PC-3 (cell line): ENCODE measurements at regions not wholly inside any gene's neighbourhood (a gene's known extent, or its start where the extent isn't known, plus 50 kb on each side); places are given as distances from the start of the nearest gene placed in this dataset.

Experiments used
- ATAC-seq: fragments of 200-7000 bp; cut with Tn5 transposase; 2 replicates; pipeline ENCODE4 v1.9.1; 2020; ENCODE audit warnings: mild to moderate bottlenecking, moderate library complexity
- BruUV-seq: library from RNA; stranded (reverse); fragments of 400-500 nt; replicated peaks from 2 replicates; lab custom pipeline; 2021; lab: Mats Ljungman, UMichigan
- CTCF ChIA-PET: fragments of 300-600 bp; sonication (Branson Sonifier 250); formaldehyde crosslinking; loops from one replicate; lab custom pipeline; 2022; ENCODE audit warnings: antibody characterized with exemption; lab: Charles Lee
- POLR2A ChIA-PET: fragments of 300-600 bp; sonication (Branson Sonifier 250); formaldehyde crosslinking; loops from one replicate; lab custom pipeline; 2022; ENCODE audit warnings: antibody characterized with exemption; ENCODE audit not compliant: unreplicated experiment; lab: Charles Lee
- DNase-seq: peaks from one replicate; pipeline ENCODE4 v3.0.0-alpha.2; 2015
- H2AFZ ChIP-seq: fragments of 300-600 bp; sonication (generic); 2 replicates; pipeline ENCODE4 v1.6.0; 2016; ENCODE audit warnings: antibody characterized with exemption, low read length
- H3F3A ChIP-seq: fragments of 300-600 bp; sonication (generic); one replicate; pipeline ENCODE4 v1.6.0; 2017; ENCODE audit warnings: antibody characterized with exemption, low read length, control low read depth, mild to moderate bottlenecking; ENCODE audit not compliant: unreplicated experiment
- H3K27ac ChIP-seq: fragments of 300-600 bp; sonication (generic); 2 replicates; pipeline ENCODE4 v1.5.1; 2016; ENCODE audit warnings: mild to moderate bottlenecking, low read length
- H3K27me3 ChIP-seq: fragments of 300-600 bp; sonication (generic); 2 replicates; pipeline ENCODE4 v1.6.1; 2016; ENCODE audit warnings: low read length, mixed read lengths
- H3K36me3 ChIP-seq: fragments of 300-600 bp; sonication (generic); 2 replicates; pipeline ENCODE4 v1.6.1; 2016; ENCODE audit warnings: low read depth, mixed run types, low read length, mixed read lengths
- H3K4me1 ChIP-seq: fragments of 300-600 bp; sonication (generic); 2 replicates; pipeline ENCODE4 v1.5.1; 2016; ENCODE audit warnings: low read length; ENCODE audit not compliant: insufficient read depth
- H3K4me2 ChIP-seq: fragments of 300-600 bp; sonication (generic); 2 replicates; pipeline ENCODE4 v1.6.0; 2016; ENCODE audit warnings: low read length
- H3K4me3 ChIP-seq: fragments of 300-600 bp; sonication (generic); 2 replicates; pipeline ENCODE4 v1.5.1; 2016; ENCODE audit warnings: mild to moderate bottlenecking, low read length, mixed read lengths
- H3K79me2 ChIP-seq: fragments of 300-600 bp; sonication (generic); 2 replicates; pipeline ENCODE4 v1.6.1; 2017; ENCODE audit warnings: low read length, mixed read lengths
- H3K9ac ChIP-seq: fragments of 300-600 bp; sonication (generic); 2 replicates; pipeline ENCODE4 v1.6.0; 2016; ENCODE audit warnings: mild to moderate bottlenecking, low read length
- H3K9me2 ChIP-seq: fragments of 300-600 bp; sonication (generic); replicated peaks from 2 replicates; pipeline ENCODE4 v1.6.1; 2016; ENCODE audit warnings: mixed run types, low read length, mixed read lengths
- H3K9me3 ChIP-seq: fragments of 300-600 bp; sonication (generic); 2 replicates; pipeline ENCODE4 v1.6.1; 2016; ENCODE audit warnings: low read length, mixed read lengths
- H4K20me1 ChIP-seq: fragments of 300-600 bp; sonication (generic); 2 replicates; pipeline ENCODE4 v1.6.1; 2016; ENCODE audit warnings: low read length, mixed read lengths
- EZH2 ChIP-seq: fragments of 300-600 bp; sonication (generic); IDR thresholded peaks from one replicate; pipeline ENCODE4 v1.6.1; 2017; ENCODE audit warnings: antibody characterized with exemption, mild to moderate bottlenecking, low read length; ENCODE audit not compliant: unreplicated experiment
- EZH2phosphoT487 ChIP-seq: fragments of 300-600 bp; sonication (generic); IDR thresholded peaks from 2 replicates; pipeline ENCODE4 v1.6.1; 2018; ENCODE audit warnings: mild to moderate bottlenecking, antibody characterized with exemption, low read length, borderline replicate concordance
- intact Hi-C: fragments of 100-400 bp; cut with micrococcal nuclease; formaldehyde crosslinking; loops from 2 replicates; pipeline ENCODE4 v1.9.0; 2023
- TF ChIP-seq, protein P1 (sequence below): fragments of 300-600 bp; sonication (generic); conservative IDR thresholded peaks from 2 replicates; pipeline ENCODE4 v1.5.1; 2017; ENCODE audit warnings: antibody characterized with exemption, low read depth, mild to moderate bottlenecking, low read length

DNA sequence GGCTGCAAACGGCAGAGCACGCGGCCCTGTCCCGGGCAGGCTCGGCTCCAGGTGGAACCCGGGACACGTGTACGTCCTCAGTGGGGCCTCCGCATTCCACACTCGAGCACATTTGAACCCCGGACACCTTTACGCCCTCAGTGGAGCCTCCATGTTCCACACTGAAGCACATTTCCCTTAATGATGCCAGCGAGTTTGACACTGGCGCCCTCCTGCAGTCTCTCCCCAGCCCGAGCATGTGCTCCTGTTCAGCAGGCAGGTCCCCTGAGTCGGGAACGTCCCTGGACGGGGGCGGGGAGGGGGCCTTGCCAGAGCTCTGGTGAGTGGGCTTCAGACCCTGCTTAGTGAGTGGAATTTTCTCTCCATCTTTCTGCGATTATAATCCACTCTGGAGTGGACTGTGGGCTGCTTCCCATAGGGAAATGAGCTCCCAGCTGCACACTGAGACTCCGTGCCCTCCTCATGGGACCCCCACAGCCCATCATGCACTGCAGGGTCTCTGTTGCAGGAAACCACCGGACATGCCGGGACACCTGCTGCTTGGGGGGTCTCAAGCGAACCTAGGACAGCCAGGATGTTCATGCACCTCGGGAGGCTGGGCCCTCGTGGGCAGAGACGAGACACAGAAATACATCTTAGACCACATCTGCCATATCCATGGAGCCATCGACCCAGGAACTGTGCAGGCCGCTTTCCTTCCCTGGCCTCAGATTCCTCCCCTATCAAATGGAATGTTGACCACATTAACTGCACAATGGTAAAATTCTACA is 70.3 kb upstream of the SNTG2 start:
- H3K36me3 ChIP-seq: no peaks in the 10 kb centered on the region
- no peak overlapping the region for H2AFZ ChIP-seq
- no peak overlapping the region for H3K27ac ChIP-seq
- no peaks in the 10 kb centered on the region for H3K79me2 ChIP-seq
- no peaks in the 10 kb centered on the region for H3K9me2 ChIP-seq
- H3K9ac ChIP-seq: no peak overlapping the region
- DNase-seq (no peak), ATAC-seq (no peak)
- H3F3A ChIP-seq: no peaks in the 10 kb centered on the region
- H3K27me3 ChIP-seq: peaks cover 95% of the 10 kb centered on the region
- intact Hi-C loops: no loop called here
- H3K4me2 ChIP-seq: no peak overlapping the region
- no peaks in the 10 kb centered on the region for H4K20me1 ChIP-seq
- no peaks in the 10 kb centered on the region for H3K4me1 ChIP-seq
- ChIA-PET POLR2A (no interaction called here), CTCF (no interaction called here)
- H3K9me3 ChIP-seq: no peaks in the 10 kb centered on the region
- TF ChIP-seq EZH2 (no peak), EZH2phosphoT487 (no peak)
- TF ChIP-seq, protein P1, sequence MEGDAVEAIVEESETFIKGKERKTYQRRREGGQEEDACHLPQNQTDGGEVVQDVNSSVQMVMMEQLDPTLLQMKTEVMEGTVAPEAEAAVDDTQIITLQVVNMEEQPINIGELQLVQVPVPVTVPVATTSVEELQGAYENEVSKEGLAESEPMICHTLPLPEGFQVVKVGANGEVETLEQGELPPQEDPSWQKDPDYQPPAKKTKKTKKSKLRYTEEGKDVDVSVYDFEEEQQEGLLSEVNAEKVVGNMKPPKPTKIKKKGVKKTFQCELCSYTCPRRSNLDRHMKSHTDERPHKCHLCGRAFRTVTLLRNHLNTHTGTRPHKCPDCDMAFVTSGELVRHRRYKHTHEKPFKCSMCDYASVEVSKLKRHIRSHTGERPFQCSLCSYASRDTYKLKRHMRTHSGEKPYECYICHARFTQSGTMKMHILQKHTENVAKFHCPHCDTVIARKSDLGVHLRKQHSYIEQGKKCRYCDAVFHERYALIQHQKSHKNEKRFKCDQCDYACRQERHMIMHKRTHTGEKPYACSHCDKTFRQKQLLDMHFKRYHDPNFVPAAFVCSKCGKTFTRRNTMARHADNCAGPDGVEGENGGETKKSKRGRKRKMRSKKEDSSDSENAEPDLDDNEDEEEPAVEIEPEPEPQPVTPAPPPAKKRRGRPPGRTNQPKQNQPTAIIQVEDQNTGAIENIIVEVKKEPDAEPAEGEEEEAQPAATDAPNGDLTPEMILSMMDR: no peak
- BruUV-seq: no TSS peak
- H3K4me3 ChIP-seq: no peak overlapping the region

DNA sequence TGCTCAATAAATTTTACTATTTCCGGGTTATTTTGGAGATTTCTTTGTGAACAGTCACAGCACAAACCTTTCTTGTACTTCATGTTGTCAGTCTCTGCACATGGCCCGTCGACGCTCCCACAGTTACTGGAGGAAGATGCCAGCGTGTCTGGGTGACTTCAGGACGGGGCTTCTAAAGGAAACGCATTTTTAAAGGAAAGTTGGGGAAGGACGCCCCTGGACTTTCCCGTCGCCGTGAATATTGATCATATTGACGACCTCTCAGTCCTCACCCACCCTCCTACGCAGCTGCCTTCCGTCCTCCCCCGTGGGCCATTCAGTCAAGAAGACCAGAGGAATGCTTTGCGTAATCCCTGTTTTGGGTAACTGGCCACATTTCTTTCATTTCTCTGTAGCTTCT is 71.1 kb upstream of the SNTG2 start:
- Histone ChIP-seq H3K9me2 (no peaks in the 10 kb centered on the region), H3K4me1 (no peaks in the 10 kb centered on the region), H3F3A (no peaks in the 10 kb centered on the region), H3K27me3 (peaks cover 95% of the 10 kb centered on the region), H3K79me2 (no peaks in the 10 kb centered on the region), H3K4me3 (no peak overlapping the region), H3K4me2 (no peak overlapping the region), H3K9me3 (no peaks in the 10 kb centered on the region), H3K27ac (no peak overlapping the region), H3K36me3 (no peaks in the 10 kb centered on the region), H2AFZ (no peak overlapping the region), H3K9ac (no peak overlapping the region), H4K20me1 (no peaks in the 10 kb centered on the region)
- intact Hi-C loops: no loop called here
- DNase-seq (no peak), ATAC-seq (no peak)
- ChIA-PET POLR2A (no interaction called here), CTCF (no interaction called here)
- TF ChIP-seq EZH2phosphoT487 (no peak), EZH2 (no peak)
- TF ChIP-seq, protein P1: no peak
- BruUV-seq: no TSS peak

DNA sequence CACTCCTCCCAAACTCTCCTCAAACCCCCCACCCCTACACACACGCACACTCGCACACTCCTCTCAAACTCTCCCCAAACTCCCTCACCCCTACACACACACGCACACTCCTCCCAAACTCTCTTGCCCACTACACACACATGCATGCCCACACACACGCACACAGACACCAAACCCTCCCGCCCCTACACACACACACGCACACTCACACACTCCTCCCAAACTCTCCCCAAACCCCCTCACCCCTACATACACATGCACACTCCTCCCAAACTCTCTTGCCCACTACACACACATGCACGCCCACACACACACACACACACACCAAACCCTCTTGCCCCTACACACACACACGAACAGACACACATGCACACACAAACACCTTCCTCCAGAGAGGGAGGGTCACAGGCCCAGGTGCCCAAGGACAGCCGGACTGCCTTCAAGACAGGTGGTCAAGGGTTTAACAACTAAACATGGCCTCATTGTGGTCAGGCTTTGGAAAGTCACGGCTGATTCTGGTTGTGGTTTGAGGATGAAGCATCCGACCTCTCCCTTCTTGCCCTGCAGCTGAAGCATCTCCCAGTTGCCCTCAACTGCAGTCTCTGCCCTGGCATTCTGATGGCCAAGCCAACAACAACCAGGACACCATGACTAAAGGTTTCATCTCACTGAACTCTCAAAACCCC is 72.3 kb upstream of the SNTG2 start:
- ATAC-seq (no peak), DNase-seq (no peak)
- Histone ChIP-seq H3K9ac (no peak overlapping the region), H3K27me3 (peaks cover 94% of the 10 kb centered on the region), H3K9me2 (no peaks in the 10 kb centered on the region), H3K4me1 (no peaks in the 10 kb centered on the region), H3K4me2 (no peak overlapping the region), H3K27ac (no peak overlapping the region), H3K4me3 (no peak overlapping the region), H2AFZ (no peak overlapping the region), H3K9me3 (no peaks in the 10 kb centered on the region), H4K20me1 (no peaks in the 10 kb centered on the region), H3K36me3 (no peaks in the 10 kb centered on the region), H3F3A (no peaks in the 10 kb centered on the region), H3K79me2 (no peaks in the 10 kb centered on the region)
- intact Hi-C loops: no loop called here
- TF ChIP-seq EZH2: no peak
- no peak for TF ChIP-seq EZH2phosphoT487
- TF ChIP-seq, protein P1: no peak
- ChIA-PET POLR2A (no interaction called here), CTCF (no interaction called here)
- BruUV-seq: no TSS peak
